Suppressor macrophage treated with lipopolysaccharide for 4 hours (primary cell): ENCODE measurements at regions not wholly inside any gene's neighbourhood (a gene's known extent, or its start where the extent isn't known, plus 50 kb on each side); places are given as distances from the start of the nearest gene placed in this dataset.

Source experiments
- DNase-seq: peaks from one replicate; pipeline ENCODE4 v3.0.0-alpha.2; 2020

- no peak for DNase-seq
Observed at GRCh38 chr1:21346365-21347071, 56.3 kb upstream of the ECE1 start.

DNA sequence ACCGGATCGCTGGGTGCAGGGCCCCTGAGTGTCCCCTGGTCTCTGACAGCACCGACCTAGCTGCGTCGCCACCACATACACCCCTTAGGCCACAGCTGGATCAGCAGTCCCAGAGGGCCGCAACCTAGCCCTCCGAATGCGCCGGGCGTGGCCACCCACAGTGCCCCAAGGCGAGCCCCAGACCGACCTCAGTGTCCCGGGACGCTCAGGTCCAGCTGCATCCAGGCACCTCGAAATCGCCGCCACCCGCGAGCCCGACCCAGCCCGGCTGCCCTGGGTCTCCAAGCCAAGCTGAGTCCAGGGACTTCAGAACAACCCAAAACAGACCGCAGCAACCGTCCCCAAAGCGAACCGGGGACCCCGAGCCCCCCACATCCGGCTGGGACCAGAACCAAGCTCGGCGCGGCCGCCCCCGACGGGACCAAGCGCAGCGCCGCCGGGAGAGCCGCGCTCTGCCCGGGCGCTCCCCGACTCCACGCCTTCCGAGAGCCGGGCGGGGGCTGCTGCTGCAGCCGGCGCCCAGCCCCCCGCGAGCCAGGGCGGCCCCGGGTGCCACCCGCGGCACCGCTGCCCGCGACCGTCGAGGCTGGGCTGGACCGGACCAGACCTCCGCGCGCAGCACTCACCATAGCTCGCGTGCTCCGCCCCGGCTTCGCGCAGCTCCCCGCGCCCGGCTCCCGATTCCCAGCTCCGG, 54.6 kb upstream of the ECE1 start:
- no peak for DNase-seq

DNA sequence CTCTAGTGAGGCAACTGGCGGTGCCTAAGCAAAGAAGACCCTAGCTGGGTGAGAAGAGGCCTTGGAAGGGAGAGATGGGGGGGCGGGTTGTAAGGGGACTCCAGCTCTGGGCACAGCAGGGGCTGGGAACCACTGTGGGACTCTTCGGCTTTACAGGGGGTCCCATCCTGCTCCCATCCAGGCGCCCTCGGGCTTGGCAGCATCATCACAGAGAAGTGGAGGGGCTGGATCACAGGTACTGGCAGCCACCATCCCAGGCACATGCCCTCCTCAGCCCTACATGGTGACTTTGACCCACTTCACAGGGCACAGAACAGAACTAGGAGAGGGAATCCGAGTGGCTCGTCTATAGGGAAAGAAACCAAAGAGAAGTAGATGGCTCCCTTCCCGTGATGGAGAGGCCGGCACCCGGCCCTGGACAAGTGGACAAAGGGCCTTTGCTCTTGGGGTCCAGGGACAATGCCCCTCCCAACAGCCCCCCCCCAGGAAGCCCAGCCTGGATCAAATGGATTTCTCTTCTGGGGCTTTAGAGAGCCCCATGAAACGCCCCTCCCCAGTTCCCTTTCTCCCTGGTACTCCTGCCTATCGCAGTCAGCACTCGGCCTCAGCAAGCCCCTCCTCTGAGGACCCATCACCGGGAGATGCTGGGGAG, 54.0 kb upstream of the ECE1 start:
- no peak for DNase-seq

DNA sequence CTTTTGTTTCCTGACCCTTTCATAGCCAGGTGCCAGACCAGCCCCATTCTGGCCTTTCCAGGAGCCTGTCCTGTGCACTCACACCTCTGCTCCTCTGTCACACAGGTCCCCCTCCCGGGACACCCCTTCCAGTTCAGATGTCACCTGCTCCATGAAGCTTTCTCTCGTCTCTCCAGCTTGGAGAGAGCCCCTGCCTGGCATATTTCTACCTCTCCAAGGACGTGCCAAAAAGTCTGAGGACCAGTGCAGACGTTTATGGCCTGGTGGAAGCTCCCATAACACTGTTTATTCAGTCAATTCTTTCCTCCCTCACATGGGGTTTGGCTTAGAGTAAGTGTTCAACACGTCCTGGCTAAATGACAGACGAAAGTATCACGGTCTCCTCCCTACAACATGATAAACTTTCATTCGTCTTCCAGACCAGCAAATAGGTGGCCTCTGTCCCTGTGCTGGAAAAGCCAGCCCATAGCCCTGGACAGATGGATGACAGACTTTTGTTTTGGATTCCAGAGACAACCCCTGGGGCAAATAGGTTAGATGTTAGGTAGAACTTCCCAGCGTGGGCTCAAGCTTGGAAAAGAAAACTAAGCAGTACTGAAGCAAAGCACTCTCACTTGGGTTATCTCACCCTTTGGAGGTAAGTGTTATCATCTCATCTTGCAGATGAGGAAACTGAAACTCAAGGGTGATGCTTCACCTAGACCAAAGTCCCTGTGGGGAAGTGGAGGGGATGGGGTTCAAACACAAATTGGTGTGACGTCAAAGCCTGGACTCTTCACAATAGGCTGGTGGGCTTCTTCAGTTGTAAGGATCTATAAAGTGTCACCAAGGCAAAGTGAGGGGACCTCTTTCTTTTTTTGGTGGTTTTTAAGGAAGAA, 52.9 kb upstream of the ECE1 start:
- DNase-seq: no peak

GRCh38 chr1:21341517-21342078, 51.3 kb upstream of the ECE1 start:
- no peak for DNase-seq

- no peak for DNase-seq
Observed at GRCh38 chr1:21341022-21341421, 50.8 kb upstream of the ECE1 start.

DNA sequence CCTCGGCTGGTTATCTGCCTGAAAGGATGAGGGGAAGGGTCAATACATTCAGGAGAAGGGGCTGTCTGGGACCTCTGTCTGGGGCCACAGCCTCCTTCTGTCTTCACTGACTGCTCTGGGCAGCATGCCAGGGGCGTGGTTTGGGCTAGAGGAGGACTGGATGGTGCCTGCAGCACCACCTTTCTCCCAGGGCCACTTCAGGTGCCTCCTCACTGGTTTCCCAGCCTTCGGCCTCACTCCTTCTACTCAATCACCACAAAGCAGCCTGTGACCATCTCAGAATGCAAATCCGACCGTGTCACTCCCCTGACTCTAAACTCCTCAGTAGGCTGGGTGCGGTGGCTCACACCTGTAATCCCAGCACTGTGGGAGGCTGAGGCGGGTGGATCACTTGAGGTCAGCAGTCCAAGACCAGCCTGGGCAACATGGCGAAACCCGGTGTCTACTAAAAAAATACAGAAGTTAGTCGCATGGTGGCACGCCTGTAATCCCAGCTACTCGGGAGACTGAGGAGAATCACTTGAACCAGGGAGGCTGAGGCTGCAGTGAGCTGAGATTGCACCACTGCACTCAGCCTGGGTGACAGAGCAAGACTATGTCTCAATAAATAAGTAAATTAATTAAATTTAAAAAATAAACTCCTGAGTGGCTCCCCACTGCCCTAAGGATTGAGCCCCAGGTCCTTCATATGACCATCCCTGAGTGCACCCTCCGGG, 50.1 kb upstream of the ECE1 start:
- DNase-seq: no peak
